GM19397 (cell line): ENCODE measurements at regions not wholly inside any gene's neighbourhood (a gene's known extent, or its start where the extent isn't known, plus 50 kb on each side); places are given as distances from the start of the nearest gene placed in this dataset.

Source experiments
- ATAC-seq: cut with Tn5 transposase; IDR thresholded peaks from one replicate; pipeline ENCODE4 v1.9.1; 2021; ENCODE audit warnings: mild to moderate bottlenecking, moderate library complexity; ENCODE audit not compliant: unreplicated experiment

GRCh38 chr5:129821477-129822131 lies 73.7 kb downstream of the MINAR2 start:
- ATAC-seq, result no peak

- no peak for ATAC-seq
Measured at GRCh38 chr5:129830288-129830687, 74.0 kb upstream of the CHSY3 start.

- no peak for ATAC-seq
Measured at GRCh38 chr5:129836321-129836720, 67.9 kb upstream of the CHSY3 start.

- no peak for ATAC-seq
Measured at GRCh38 chr5:129844764-129845163, 59.5 kb upstream of the CHSY3 start.

GRCh38 chr5:129852747-129853352 lies 51.4 kb upstream of the CHSY3 start:
- ATAC-seq, result peak; percentile 93

GRCh38 chr5:129853588-129853987 lies 50.7 kb upstream of the CHSY3 start:
- no peak for ATAC-seq
